Bronchial epithelial cell (primary cell): ENCODE measurements at regions not wholly inside any gene's neighbourhood (a gene's known extent, or its start where the extent isn't known, plus 50 kb on each side); places are given as distances from the start of the nearest gene placed in this dataset.
A peak's percentile ranks its signal among the peaks of the same experiment; 100 is the strongest.

Experiments used
- DNase-seq: peaks from one replicate; pipeline ENCODE4 v3.0.0-alpha.2; 2010; ENCODE audit warnings: low read depth
- FAIRE-seq: peaks from 2 replicates; lab custom pipeline; 2011; peaks lifted over from hg19 to GRCh38; lab: Jason Lieb, UNC
- H3K27me3 ChIP-seq: 2 replicates; pipeline ENCODE4 v1.5.1; 2011; ENCODE audit warnings: low read length; ENCODE audit not compliant: control insufficient read depth, insufficient read depth
- H3K36me3 ChIP-seq: 2 replicates; pipeline ENCODE4 v1.5.1; 2011; ENCODE audit warnings: low read length; ENCODE audit not compliant: control insufficient read depth, insufficient read depth
- H3K4me3 ChIP-seq: 2 replicates; pipeline ENCODE4 v1.5.1; 2011; ENCODE audit warnings: mild to moderate bottlenecking, low read depth, low read length, control low read depth
- CTCF ChIP-seq: IDR thresholded peaks from 2 replicates; pipeline ENCODE4 v1.5.1; 2011; ENCODE audit warnings: mild to moderate bottlenecking, moderate library complexity, low read length, control low read depth, inconsistent platforms; ENCODE audit not compliant: insufficient read depth, severe bottlenecking

DNA sequence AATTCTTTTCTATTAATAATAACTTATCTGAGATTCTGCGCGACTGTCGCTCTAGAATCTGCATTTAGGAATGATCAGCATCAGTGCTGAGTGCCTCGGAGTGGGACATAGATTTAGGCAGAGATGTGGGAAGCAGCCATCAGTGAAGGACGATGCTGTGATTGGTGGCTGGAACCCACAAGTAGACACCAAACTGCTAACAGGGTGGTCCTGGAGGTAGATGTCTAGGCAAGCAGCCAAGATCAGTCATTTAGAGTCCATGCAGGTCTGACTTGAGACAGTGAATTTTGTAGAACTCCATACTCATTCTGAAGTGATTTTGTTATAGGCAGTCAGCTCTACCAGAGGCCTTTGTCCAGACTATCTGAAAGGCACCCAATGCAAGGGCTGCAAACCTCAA, 51.8 kb upstream of the LYST start:
- no peak for FAIRE-seq
- no peak for DNase-seq
- TF ChIP-seq CTCF, result no peak
- H3K36me3 ChIP-seq, result no peaks in the 10 kb centered on the region
- H3K27me3 ChIP-seq, result no peaks in the 10 kb centered on the region
- no peak overlapping the region for H3K4me3 ChIP-seq

DNA sequence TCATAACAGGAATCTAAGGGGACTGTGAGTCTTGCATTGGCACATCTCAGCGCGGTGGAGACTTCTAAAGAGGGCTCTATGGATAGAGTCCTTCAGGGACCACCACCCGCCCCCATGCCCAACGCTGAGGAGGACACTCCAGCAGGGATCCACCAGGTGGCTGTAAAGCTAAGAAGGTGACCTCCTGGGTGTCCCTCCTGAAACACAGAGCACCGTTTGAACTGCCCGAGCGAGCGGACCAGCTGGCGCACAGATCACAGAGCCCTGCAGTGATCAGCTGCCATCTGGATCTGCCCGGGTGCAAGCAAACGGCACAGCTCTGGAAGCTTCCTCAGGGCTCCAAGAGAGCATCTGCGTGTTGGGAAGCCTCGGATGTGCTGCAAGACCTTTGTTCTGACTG, 51.3 kb upstream of the LYST start:
- FAIRE-seq, result no peak
- Histone ChIP-seq H3K4me3 (no peak overlapping the region), H3K36me3 (no peaks in the 10 kb centered on the region), H3K27me3 (no peaks in the 10 kb centered on the region)
- no peak for DNase-seq
- no peak for TF ChIP-seq CTCF

DNA sequence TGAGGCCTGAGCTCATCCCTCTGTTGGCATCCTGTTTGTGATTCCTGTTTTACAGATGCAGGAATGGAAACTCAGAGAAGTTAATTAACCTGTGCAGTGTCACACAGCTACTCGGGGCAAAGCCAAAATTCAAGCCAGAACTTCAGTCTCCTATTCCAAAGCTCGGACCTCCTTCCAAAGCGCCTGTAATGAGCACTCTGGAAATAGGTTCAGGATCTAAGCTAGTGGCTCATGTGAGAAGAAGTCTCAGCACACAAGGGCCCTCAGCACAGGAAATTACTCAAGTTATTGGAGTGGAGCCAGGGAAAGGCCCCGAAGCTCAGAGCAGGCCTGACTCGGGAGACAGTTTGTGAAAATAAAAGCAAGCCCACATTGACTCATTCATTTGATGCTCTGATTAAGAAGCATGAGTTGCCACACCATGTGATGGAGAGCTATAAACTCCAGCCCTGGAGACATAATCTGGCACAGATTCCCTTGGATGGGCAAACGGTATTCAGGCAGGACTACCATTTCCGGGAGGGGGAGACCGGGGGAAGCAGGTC, 50.6 kb upstream of the LYST start:
- DNase-seq (peak; percentile 100), FAIRE-seq (no peak)
- Histone ChIP-seq H3K4me3 (no peak overlapping the region), H3K27me3 (no peaks in the 10 kb centered on the region), H3K36me3 (no peaks in the 10 kb centered on the region)
- no peak for TF ChIP-seq CTCF
